HG02885 (cell line): ENCODE measurements at regions not wholly inside any gene's neighbourhood (a gene's known extent, or its start where the extent isn't known, plus 50 kb on each side); places are given as distances from the start of the nearest gene placed in this dataset.

Source experiments
- ATAC-seq: cut with Tn5 transposase; IDR thresholded peaks from one replicate; pipeline ENCODE4 v1.9.1; 2021; ENCODE audit warnings: mild to moderate bottlenecking; ENCODE audit not compliant: unreplicated experiment, poor library complexity

- no peak for ATAC-seq
Measured at GRCh38 chr4:32226204-32226603, 1506.0 kb downstream of the PCDH7 start.

GRCh38 chr4:32226733-32227132 is 1506.6 kb downstream of the PCDH7 start:
- ATAC-seq: no peak

- ATAC-seq: no peak
Measured at GRCh38 chr4:32243926-32244325, 1523.8 kb downstream of the PCDH7 start.

GRCh38 chr4:32249040-32249439 is 1528.9 kb downstream of the PCDH7 start:
- no peak for ATAC-seq

GRCh38 chr4:32251126-32251525 is 1531.0 kb downstream of the PCDH7 start:
- no peak for ATAC-seq

GRCh38 chr4:32251926-32252325 is 1531.8 kb downstream of the PCDH7 start:
- no peak for ATAC-seq

GRCh38 chr4:32254216-32254615 is 1534.0 kb downstream of the PCDH7 start:
- no peak for ATAC-seq

GRCh38 chr4:32258986-32259385 is 1538.8 kb downstream of the PCDH7 start:
- ATAC-seq: no peak

- ATAC-seq: no peak
Measured at GRCh38 chr4:32261196-32261595, 1541.0 kb downstream of the PCDH7 start.

- no peak for ATAC-seq
Measured at GRCh38 chr4:32268863-32269262, 1548.7 kb downstream of the PCDH7 start.

- no peak for ATAC-seq
Measured at GRCh38 chr4:32290102-32290501, 1569.9 kb downstream of the PCDH7 start.

GRCh38 chr4:32318926-32319325 is 1598.8 kb downstream of the PCDH7 start:
- no peak for ATAC-seq

GRCh38 chr4:32321421-32321820 is 1601.3 kb downstream of the PCDH7 start:
- no peak for ATAC-seq

GRCh38 chr4:32334759-32335158 is 1614.6 kb downstream of the PCDH7 start:
- ATAC-seq: no peak

GRCh38 chr4:32337403-32337802 is 1617.2 kb downstream of the PCDH7 start:
- no peak for ATAC-seq

GRCh38 chr4:32340591-32340990 is 1620.4 kb downstream of the PCDH7 start:
- ATAC-seq: no peak

- no peak for ATAC-seq
Measured at GRCh38 chr4:32341342-32341741, 1621.2 kb downstream of the PCDH7 start.

- ATAC-seq: no peak
Measured at GRCh38 chr4:32342054-32342453, 1621.9 kb downstream of the PCDH7 start.

- ATAC-seq: no peak
Measured at GRCh38 chr4:32349026-32349425, 1628.9 kb downstream of the PCDH7 start.

GRCh38 chr4:32374206-32374605 is 1654.0 kb downstream of the PCDH7 start:
- no peak for ATAC-seq

- no peak for ATAC-seq
Measured at GRCh38 chr4:32393806-32394205, 1673.6 kb downstream of the PCDH7 start.

GRCh38 chr4:32394255-32394654 is 1674.1 kb downstream of the PCDH7 start:
- no peak for ATAC-seq

GRCh38 chr4:32396507-32397070 is 1676.4 kb downstream of the PCDH7 start:
- no peak for ATAC-seq
